Erythroblast (primary cell): ENCODE measurements at regions not wholly inside any gene's neighbourhood (a gene's known extent, or its start where the extent isn't known, plus 50 kb on each side); places are given as distances from the start of the nearest gene placed in this dataset.

ENCODE experiments used
- GATA1 ChIP-seq: IDR thresholded peaks from 2 replicates; pipeline ENCODE4 v1.6.1; 2011; ENCODE audit warnings: low read depth, mild to moderate bottlenecking, control low read depth, low read length, moderate library complexity
- POLR2A ChIP-seq: IDR thresholded peaks from 2 replicates; pipeline ENCODE4 v1.6.1; 2011; ENCODE audit warnings: mild to moderate bottlenecking, low read length

- TF ChIP-seq POLR2A (no peak), GATA1 (no peak)
Observed at GRCh38 chr2:16091576-16092282, 151.4 kb downstream of the MYCN start.
